ENCODE measurements at regions not wholly inside any gene's neighbourhood (a gene's known extent, or its start where the extent isn't known, plus 50 kb on each side); places are given as distances from the start of the nearest gene placed in this dataset.

- DNase-seq, result no peak
- Histone ChIP-seq H3K4me3 (replicated peaks in 1 of 3) (no peak overlapping the region), H3K9me3 (no peaks in the 10 kb centered on the region), H3K36me3 (no peaks in the 10 kb centered on the region), H3K27ac (no peak overlapping the region), H3K4me1 (no peaks in the 10 kb centered on the region), H3K27me3 (no peaks in the 10 kb centered on the region)
- no peak for TF ChIP-seq POLR2A (IDR thresholded peaks at IDR 0.05)
- intact Hi-C loops (cut with DNase I), result no loop called here
- WGBS, 2 donors, result 77 to 85% methylated on average over 4 of the region's 4 CpGs
These were observed 140.0 kb downstream of the BARX1 start for GRCh38 chr9:93815135-93815534.

- Histone ChIP-seq H3K36me3 (no peaks in the 10 kb centered on the region), H3K9me3 (no peaks in the 10 kb centered on the region), H3K27me3 (no peaks in the 10 kb centered on the region), H3K27ac (no peak overlapping the region), H3K4me3 (replicated peaks in 1 of 3) (no peak overlapping the region), H3K4me1 (no peaks in the 10 kb centered on the region)
- TF ChIP-seq CTCF (IDR thresholded peaks at IDR 0.05) (no peak), POLR2A (IDR thresholded peaks at IDR 0.05) (no peak)
- WGBS, 2 donors, result 32% methylated on average over 9 to 12 of the region's 12 CpGs
- no peak for DNase-seq
- intact Hi-C loops (cut with DNase I), result no loop called here
These were observed 140.8 kb downstream of the BARX1 start for GRCh38 chr9:93814077-93814956.

- 58% methylated on average over 7 of the region's 7 CpGs for WGBS, 2 donors
- TF ChIP-seq POLR2A (IDR thresholded peaks at IDR 0.05) (no peak), CTCF (IDR thresholded peaks at IDR 0.05) (no peak)
- Histone ChIP-seq H3K36me3 (no peaks in the 10 kb centered on the region), H3K9me3 (no peaks in the 10 kb centered on the region), H3K4me3 (replicated peaks in 1 of 3) (no peak overlapping the region), H3K27me3 (no peaks in the 10 kb centered on the region), H3K4me1 (no peaks in the 10 kb centered on the region), H3K27ac (no peak overlapping the region)
- no peak for DNase-seq
- intact Hi-C loops (cut with DNase I), result no loop called here
These were observed 141.7 kb downstream of the BARX1 start for GRCh38 chr9:93813221-93814076.

GRCh38 chr9:93812410-93812668, 142.8 kb downstream of the BARX1 start:
- TF ChIP-seq CTCF (IDR thresholded peaks at IDR 0.05), result no peak
- TF ChIP-seq POLR2A (IDR thresholded peaks at IDR 0.05), result no peak
- Histone ChIP-seq H3K27ac (no peak overlapping the region), H3K27me3 (no peaks in the 10 kb centered on the region), H3K9me3 (no peaks in the 10 kb centered on the region), H3K36me3 (no peaks in the 10 kb centered on the region), H3K4me3 (replicated peaks in 1 of 3) (no peak overlapping the region), H3K4me1 (no peaks in the 10 kb centered on the region)
- intact Hi-C loops (cut with DNase I), result no loop called here
- DNase-seq, result no peak
- WGBS, 2 donors, result 88 to 90% methylated on average over 1 of the region's 1 CpG

- intact Hi-C loops (cut with DNase I), result no loop called here
- H3K27me3 ChIP-seq, result no peaks in the 10 kb centered on the region
- WGBS, 2 donors, result 40 to 48% methylated on average over 18 to 36 of the region's 45 CpGs
- no peak overlapping the region for H3K27ac ChIP-seq
- no peaks in the 10 kb centered on the region for H3K4me1 ChIP-seq
- TF ChIP-seq CTCF (IDR thresholded peaks at IDR 0.05) (no peak), POLR2A (IDR thresholded peaks at IDR 0.05) (no peak)
- no peak for DNase-seq
- H3K9me3 ChIP-seq, result no peaks in the 10 kb centered on the region
- no peaks in the 10 kb centered on the region for H3K36me3 ChIP-seq
- H3K4me3 ChIP-seq (replicated peaks in 1 of 3), result no peak overlapping the region
These were observed 144.9 kb downstream of the BARX1 start for GRCh38 chr9:93810028-93810971.

All from thyroid gland (tissue), 4 donors.